ENCODE measurements at regions not wholly inside any gene's neighbourhood (a gene's known extent, or its start where the extent isn't known, plus 50 kb on each side); places are given as distances from the start of the nearest gene placed in this dataset.

DNA sequence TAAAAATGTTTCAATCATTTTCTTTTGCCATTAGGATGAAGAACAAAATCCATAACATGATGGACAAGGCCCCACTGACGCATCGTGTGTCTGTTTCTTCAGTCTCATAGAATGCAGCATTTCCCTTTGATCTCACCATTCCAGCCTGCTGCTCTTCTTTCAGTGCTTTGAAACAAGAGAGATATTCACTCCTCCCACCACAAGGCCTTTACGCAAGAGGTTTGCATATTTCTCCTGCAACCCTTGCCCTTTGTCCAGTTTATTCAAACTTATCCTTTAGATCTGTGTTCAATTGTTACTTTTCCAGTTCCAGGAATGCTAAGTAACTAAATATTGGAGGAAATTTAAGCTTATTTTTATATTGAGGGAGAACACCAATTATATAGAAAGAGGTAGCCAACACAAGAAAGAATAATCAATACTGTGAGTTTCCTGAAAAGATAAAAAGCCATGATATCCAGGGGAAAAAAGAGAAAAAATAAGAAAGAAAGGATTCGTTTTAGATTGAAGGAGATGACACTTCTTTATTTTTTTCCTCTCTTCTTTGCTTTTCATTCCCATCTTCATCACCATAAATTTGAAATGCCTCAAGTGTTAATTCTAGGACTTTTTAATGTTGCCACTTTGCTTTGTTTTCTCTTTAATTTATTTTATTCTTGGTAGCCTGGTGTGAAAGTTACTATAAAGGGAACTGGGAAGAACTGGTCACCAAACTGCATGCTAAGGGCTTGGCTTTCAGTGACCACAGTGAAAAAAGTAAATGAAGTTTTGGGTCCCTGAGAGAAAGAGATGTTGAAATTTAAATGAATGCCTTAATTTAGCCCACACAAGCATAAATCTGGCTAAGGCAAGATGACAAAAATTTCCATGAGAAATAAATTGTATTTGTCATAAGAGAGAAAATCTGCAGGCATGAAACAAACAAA, 102.1 kb downstream of the KIF2B start (continued):
- TF ChIP-seq, protein P1, sequence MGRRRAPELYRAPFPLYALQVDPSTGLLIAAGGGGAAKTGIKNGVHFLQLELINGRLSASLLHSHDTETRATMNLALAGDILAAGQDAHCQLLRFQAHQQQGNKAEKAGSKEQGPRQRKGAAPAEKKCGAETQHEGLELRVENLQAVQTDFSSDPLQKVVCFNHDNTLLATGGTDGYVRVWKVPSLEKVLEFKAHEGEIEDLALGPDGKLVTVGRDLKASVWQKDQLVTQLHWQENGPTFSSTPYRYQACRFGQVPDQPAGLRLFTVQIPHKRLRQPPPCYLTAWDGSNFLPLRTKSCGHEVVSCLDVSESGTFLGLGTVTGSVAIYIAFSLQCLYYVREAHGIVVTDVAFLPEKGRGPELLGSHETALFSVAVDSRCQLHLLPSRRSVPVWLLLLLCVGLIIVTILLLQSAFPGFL (CRISPR knock-in tag; IDR thresholded peaks at IDR 0.05): no peak
- TF ChIP-seq HES4 (CRISPR knock-in tag; IDR thresholded peaks at IDR 0.05; ENCODE audit: borderline replicate concordance) (no peak), HHEX (CRISPR knock-in tag; IDR thresholded peaks at IDR 0.05) (peak; percentile 86), RCOR2 (CRISPR knock-in tag; IDR thresholded peaks at IDR 0.05) (peak; percentile 73; the same call in 1 of the 2 replicates), SP1 (IDR thresholded peaks at IDR 0.05) (no peak), SP1 (CRISPR knock-in tag; IDR thresholded peaks at IDR 0.05) (peak; percentile 58; the same call in 1 of the 2 replicates), ZNF329 (CRISPR knock-in tag; IDR thresholded peaks at IDR 0.05; ENCODE audit: low read depth) (0 out of 2 replicates have a peak, but pooled peaks have one; percentile 71), ZNF878 (CRISPR knock-in tag; IDR thresholded peaks at IDR 0.05) (peak; percentile 90; the same call in 1 of the 2 replicates), REL (CRISPR knock-in tag; conservative IDR thresholded peaks at IDR 0.05) (no peak), ZNF33A (CRISPR knock-in tag; IDR thresholded peaks at IDR 0.05; ENCODE audit: borderline replicate concordance) (0 out of 2 replicates have a peak, but pooled peaks have one; percentile 32), ZNF484 (CRISPR knock-in tag; IDR thresholded peaks at IDR 0.05; ENCODE audit: borderline replicate concordance, low read depth) (no peak), SALL2 (CRISPR knock-in tag; IDR thresholded peaks at IDR 0.05) (0 out of 2 replicates have a peak, but pooled peaks have one; percentile 24)
- TF ChIP-seq, protein P2, sequence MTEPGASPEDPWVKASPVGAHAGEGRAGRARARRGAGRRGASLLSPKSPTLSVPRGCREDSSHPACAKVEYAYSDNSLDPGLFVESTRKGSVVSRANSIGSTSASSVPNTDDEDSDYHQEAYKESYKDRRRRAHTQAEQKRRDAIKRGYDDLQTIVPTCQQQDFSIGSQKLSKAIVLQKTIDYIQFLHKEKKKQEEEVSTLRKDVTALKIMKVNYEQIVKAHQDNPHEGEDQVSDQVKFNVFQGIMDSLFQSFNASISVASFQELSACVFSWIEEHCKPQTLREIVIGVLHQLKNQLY (CRISPR knock-in tag; IDR thresholded peaks at IDR 0.05): peak; percentile 84
- TF ChIP-seq, protein P3, sequence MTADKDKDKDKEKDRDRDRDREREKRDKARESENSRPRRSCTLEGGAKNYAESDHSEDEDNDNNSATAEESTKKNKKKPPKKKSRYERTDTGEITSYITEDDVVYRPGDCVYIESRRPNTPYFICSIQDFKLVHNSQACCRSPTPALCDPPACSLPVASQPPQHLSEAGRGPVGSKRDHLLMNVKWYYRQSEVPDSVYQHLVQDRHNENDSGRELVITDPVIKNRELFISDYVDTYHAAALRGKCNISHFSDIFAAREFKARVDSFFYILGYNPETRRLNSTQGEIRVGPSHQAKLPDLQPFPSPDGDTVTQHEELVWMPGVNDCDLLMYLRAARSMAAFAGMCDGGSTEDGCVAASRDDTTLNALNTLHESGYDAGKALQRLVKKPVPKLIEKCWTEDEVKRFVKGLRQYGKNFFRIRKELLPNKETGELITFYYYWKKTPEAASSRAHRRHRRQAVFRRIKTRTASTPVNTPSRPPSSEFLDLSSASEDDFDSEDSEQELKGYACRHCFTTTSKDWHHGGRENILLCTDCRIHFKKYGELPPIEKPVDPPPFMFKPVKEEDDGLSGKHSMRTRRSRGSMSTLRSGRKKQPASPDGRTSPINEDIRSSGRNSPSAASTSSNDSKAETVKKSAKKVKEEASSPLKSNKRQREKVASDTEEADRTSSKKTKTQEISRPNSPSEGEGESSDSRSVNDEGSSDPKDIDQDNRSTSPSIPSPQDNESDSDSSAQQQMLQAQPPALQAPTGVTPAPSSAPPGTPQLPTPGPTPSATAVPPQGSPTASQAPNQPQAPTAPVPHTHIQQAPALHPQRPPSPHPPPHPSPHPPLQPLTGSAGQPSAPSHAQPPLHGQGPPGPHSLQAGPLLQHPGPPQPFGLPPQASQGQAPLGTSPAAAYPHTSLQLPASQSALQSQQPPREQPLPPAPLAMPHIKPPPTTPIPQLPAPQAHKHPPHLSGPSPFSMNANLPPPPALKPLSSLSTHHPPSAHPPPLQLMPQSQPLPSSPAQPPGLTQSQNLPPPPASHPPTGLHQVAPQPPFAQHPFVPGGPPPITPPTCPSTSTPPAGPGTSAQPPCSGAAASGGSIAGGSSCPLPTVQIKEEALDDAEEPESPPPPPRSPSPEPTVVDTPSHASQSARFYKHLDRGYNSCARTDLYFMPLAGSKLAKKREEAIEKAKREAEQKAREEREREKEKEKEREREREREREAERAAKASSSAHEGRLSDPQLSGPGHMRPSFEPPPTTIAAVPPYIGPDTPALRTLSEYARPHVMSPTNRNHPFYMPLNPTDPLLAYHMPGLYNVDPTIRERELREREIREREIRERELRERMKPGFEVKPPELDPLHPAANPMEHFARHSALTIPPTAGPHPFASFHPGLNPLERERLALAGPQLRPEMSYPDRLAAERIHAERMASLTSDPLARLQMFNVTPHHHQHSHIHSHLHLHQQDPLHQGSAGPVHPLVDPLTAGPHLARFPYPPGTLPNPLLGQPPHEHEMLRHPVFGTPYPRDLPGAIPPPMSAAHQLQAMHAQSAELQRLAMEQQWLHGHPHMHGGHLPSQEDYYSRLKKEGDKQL (CRISPR knock-in tag; IDR thresholded peaks at IDR 0.05; ENCODE audit: low read depth): peak; percentile 90
- TF ChIP-seq, protein P4, sequence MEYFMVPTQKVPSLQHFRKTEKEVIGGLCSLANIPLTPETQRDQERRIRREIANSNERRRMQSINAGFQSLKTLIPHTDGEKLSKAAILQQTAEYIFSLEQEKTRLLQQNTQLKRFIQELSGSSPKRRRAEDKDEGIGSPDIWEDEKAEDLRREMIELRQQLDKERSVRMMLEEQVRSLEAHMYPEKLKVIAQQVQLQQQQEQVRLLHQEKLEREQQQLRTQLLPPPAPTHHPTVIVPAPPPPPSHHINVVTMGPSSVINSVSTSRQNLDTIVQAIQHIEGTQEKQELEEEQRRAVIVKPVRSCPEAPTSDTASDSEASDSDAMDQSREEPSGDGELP (IDR thresholded peaks at IDR 0.05; ENCODE audit: borderline replicate concordance, low read depth): peak; percentile 52; the same call in 1 of the 2 replicates
- TF ChIP-seq, protein P5, sequence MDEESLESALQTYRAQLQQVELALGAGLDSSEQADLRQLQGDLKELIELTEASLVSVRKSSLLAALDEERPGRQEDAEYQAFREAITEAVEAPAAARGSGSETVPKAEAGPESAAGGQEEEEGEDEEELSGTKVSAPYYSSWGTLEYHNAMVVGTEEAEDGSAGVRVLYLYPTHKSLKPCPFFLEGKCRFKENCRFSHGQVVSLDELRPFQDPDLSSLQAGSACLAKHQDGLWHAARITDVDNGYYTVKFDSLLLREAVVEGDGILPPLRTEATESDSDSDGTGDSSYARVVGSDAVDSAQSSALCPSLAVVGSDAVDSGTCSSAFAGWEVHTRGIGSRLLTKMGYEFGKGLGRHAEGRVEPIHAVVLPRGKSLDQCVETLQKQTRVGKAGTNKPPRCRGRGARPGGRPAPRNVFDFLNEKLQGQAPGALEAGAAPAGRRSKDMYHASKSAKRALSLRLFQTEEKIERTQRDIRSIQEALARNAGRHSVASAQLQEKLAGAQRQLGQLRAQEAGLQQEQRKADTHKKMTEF (CRISPR knock-in tag; IDR thresholded peaks at IDR 0.05): peak; percentile 93
